ENCODE measurements at regions not wholly inside any gene's neighbourhood (a gene's known extent, or its start where the extent isn't known, plus 50 kb on each side); places are given as distances from the start of the nearest gene placed in this dataset.

DNA sequence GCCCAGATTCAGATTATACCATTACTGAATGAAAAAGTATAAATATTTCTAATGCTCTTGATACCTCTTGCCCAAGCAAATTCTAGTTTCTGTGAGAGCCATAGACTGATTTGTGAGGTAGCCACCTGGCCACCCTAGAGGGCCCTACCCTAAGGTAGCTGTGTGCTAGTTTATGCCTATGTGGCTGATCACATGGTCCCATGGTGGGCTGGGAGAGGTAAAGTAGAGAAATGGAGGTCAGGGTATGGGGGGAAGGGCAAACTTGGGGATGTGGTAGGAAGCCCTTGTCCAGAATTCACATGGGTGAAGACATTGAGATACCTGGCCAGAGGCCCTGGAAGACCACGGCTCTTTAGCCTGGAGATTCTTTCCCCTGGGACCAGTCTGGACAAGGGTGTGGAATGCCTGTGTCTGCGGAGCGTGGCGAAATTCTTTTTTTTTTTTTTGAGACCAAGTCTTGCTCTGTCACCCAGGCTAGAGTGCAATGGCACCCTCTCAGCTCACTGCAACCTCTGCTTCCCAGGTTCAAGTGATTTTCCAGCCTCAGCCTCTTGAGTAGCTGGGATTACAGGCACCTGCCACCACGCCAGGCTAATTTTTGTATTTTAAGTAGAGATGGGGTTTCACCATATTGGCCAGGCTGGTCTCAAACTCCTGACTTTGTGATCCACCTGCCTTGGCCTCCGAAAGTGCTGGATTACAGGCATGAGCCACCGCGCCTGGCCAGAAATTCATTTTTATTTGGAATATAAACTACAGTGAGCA is 639.4 kb downstream of the ACTR3B start:
- no peak overlapping the region for H3K4me3 ChIP-seq (ENCODE audit: control insufficient read depth in 1 of 7, extremely low read depth in 1 of 7, insufficient read depth in 4 of 7, low read depth in 2 of 7, low read length in 6 of 7)
- H3K36me3 ChIP-seq (ENCODE audit: control insufficient read depth in 4 of 4, insufficient read depth in 4 of 4, low read length in 3 of 4): no peaks in the 10 kb centered on the region
- WGBS (ENCODE audit: insufficient coverage): 98% methylated on average over 5 of the region's 8 CpGs
- no peaks in the 10 kb centered on the region for H3K4me1 ChIP-seq (ENCODE audit: control extremely low read depth in 1 of 4, control insufficient read depth in 4 of 4, insufficient read depth in 4 of 4, low read length in 3 of 4)
- no peak overlapping the region for H3K27ac ChIP-seq (ENCODE audit: insufficient read depth in 1 of 2, low read depth in 1 of 2, low read length in 2 of 2, poor library complexity in 1 of 2, severe bottlenecking in 2 of 2)
- no peak for DNase-seq
- POLR2A ChIA-PET: no interaction called here
- CTCF ChIA-PET: no interaction called here
- no peaks in the 10 kb centered on the region for H3K9me3 ChIP-seq (ENCODE audit: control extremely low read depth in 1 of 5, control insufficient read depth in 4 of 5, insufficient read depth in 2 of 5, low read depth in 1 of 5, low read length in 4 of 5)
- no peaks in the 10 kb centered on the region for H3K27me3 ChIP-seq (replicated peaks in 2 of 5; ENCODE audit: control insufficient read depth in 4 of 5, insufficient read depth in 5 of 5, low read length in 4 of 5)

DNA sequence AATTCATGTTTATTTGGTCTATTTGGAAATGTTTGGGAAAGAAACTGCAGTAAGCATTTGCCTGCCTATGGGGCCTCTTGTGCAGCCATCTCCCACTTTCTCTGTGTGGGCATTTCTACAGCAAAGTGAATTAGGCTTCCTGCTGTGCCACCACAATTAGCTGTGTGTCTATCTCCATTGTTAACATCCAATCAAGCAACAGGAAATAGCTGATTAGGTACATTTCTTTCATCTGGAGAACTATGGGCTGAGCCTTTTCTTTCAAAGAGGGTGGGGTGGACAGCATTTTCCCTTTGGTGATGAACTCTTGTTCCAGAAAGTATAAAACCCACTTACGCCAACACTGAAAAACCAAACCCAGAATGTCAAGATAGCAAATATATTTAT is 640.0 kb downstream of the ACTR3B start:
- WGBS (ENCODE audit: insufficient coverage): no CpG with 5 or more reads among the region's 1 CpG
- Histone ChIP-seq H3K9me3 (ENCODE audit: control extremely low read depth in 1 of 5, control insufficient read depth in 4 of 5, insufficient read depth in 2 of 5, low read depth in 1 of 5, low read length in 4 of 5) (no peaks in the 10 kb centered on the region), H3K4me1 (ENCODE audit: control extremely low read depth in 1 of 4, control insufficient read depth in 4 of 4, insufficient read depth in 4 of 4, low read length in 3 of 4) (no peaks in the 10 kb centered on the region), H3K4me3 (ENCODE audit: control insufficient read depth in 1 of 7, extremely low read depth in 1 of 7, insufficient read depth in 4 of 7, low read depth in 2 of 7, low read length in 6 of 7) (no peak overlapping the region), H3K27ac (ENCODE audit: insufficient read depth in 1 of 2, low read depth in 1 of 2, low read length in 2 of 2, poor library complexity in 1 of 2, severe bottlenecking in 2 of 2) (no peak overlapping the region), H3K36me3 (ENCODE audit: control insufficient read depth in 4 of 4, insufficient read depth in 4 of 4, low read length in 3 of 4) (no peaks in the 10 kb centered on the region), H3K27me3 (replicated peaks in 2 of 5; ENCODE audit: control insufficient read depth in 4 of 5, insufficient read depth in 5 of 5, low read length in 4 of 5) (no peaks in the 10 kb centered on the region)
- DNase-seq: no peak
- CTCF ChIA-PET: no interaction called here
- POLR2A ChIA-PET: no interaction called here

DNA sequence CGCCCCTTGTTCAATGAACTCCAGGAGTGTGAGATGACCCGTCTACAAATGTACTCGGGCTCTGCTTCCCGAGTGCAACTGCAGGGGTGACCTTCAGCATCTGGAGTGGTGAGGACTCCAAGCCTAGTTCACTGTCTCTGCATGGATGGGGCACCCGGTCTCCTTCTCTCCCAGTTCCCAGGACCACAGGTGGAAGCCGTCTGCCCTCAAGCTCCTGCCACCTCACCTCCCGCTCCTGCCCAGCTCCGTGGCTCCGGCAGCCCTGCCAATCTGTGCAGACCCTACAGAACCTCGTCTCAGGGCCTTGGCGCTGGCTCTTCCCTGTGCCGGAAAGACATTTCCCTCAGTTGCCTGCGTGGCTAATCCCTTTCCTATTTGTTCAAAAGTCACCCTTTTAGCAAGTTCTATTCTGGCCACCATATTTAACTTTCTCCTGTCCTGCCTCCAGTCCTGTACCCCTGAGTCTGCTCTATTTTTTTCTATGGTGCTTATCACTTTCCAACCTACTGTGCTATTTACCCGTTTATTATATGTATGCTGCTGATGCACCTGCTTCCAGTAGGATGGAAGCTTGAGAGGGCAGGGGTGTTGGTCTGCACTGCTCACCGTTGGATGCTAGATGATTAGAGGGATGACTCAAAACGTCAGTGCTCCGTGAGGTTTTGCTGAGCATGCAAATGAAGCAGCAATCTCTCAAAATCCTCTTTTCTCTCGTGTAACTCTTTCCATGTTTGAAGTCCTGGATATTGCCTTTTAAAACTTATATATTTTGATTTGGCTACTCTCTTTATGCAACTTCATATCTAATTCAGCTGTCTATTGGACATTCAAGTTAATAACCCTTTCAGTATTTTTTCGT is 641.4 kb downstream of the ACTR3B start:
- POLR2A ChIA-PET: no interaction called here
- no peaks in the 10 kb centered on the region for H3K9me3 ChIP-seq (ENCODE audit: control extremely low read depth in 1 of 5, control insufficient read depth in 4 of 5, insufficient read depth in 2 of 5, low read depth in 1 of 5, low read length in 4 of 5)
- H3K36me3 ChIP-seq (ENCODE audit: control insufficient read depth in 4 of 4, insufficient read depth in 4 of 4, low read length in 3 of 4): no peaks in the 10 kb centered on the region
- CTCF ChIA-PET: no interaction called here
- H3K27me3 ChIP-seq (replicated peaks in 2 of 5; ENCODE audit: control insufficient read depth in 4 of 5, insufficient read depth in 5 of 5, low read length in 4 of 5): no peaks in the 10 kb centered on the region
- H3K4me3 ChIP-seq (ENCODE audit: control insufficient read depth in 1 of 7, extremely low read depth in 1 of 7, insufficient read depth in 4 of 7, low read depth in 2 of 7, low read length in 6 of 7): no peak overlapping the region
- DNase-seq: no peak
- no peak overlapping the region for H3K27ac ChIP-seq (ENCODE audit: insufficient read depth in 1 of 2, low read depth in 1 of 2, low read length in 2 of 2, poor library complexity in 1 of 2, severe bottlenecking in 2 of 2)
- no peaks in the 10 kb centered on the region for H3K4me1 ChIP-seq (ENCODE audit: control extremely low read depth in 1 of 4, control insufficient read depth in 4 of 4, insufficient read depth in 4 of 4, low read length in 3 of 4)
- WGBS (ENCODE audit: insufficient coverage): 92% methylated on average over 17 of the region's 19 CpGs

GRCh38 chr7:153401795-153402720 is 642.5 kb downstream of the ACTR3B start:
- Histone ChIP-seq H3K36me3 (ENCODE audit: control insufficient read depth in 4 of 4, insufficient read depth in 4 of 4, low read length in 3 of 4) (no peaks in the 10 kb centered on the region), H3K27ac (ENCODE audit: insufficient read depth in 1 of 2, low read depth in 1 of 2, low read length in 2 of 2, poor library complexity in 1 of 2, severe bottlenecking in 2 of 2) (no peak overlapping the region), H3K4me1 (ENCODE audit: control extremely low read depth in 1 of 4, control insufficient read depth in 4 of 4, insufficient read depth in 4 of 4, low read length in 3 of 4) (no peaks in the 10 kb centered on the region), H3K4me3 (ENCODE audit: control insufficient read depth in 1 of 7, extremely low read depth in 1 of 7, insufficient read depth in 4 of 7, low read depth in 2 of 7, low read length in 6 of 7) (no peak overlapping the region), H3K27me3 (replicated peaks in 2 of 5; ENCODE audit: control insufficient read depth in 4 of 5, insufficient read depth in 5 of 5, low read length in 4 of 5) (no peaks in the 10 kb centered on the region), H3K9me3 (ENCODE audit: control extremely low read depth in 1 of 5, control insufficient read depth in 4 of 5, insufficient read depth in 2 of 5, low read depth in 1 of 5, low read length in 4 of 5) (no peaks in the 10 kb centered on the region)
- WGBS (ENCODE audit: insufficient coverage): 89% methylated on average over 7 of the region's 9 CpGs
- ChIA-PET POLR2A (no interaction called here), CTCF (no interaction called here)
- DNase-seq: no peak

- Histone ChIP-seq H3K27ac (ENCODE audit: insufficient read depth in 1 of 2, low read depth in 1 of 2, low read length in 2 of 2, poor library complexity in 1 of 2, severe bottlenecking in 2 of 2) (no peak overlapping the region), H3K4me1 (ENCODE audit: control extremely low read depth in 1 of 4, control insufficient read depth in 4 of 4, insufficient read depth in 4 of 4, low read length in 3 of 4) (no peaks in the 10 kb centered on the region), H3K9me3 (ENCODE audit: control extremely low read depth in 1 of 5, control insufficient read depth in 4 of 5, insufficient read depth in 2 of 5, low read depth in 1 of 5, low read length in 4 of 5) (no peaks in the 10 kb centered on the region), H3K27me3 (replicated peaks in 2 of 5; ENCODE audit: control insufficient read depth in 4 of 5, insufficient read depth in 5 of 5, low read length in 4 of 5) (no peaks in the 10 kb centered on the region), H3K36me3 (ENCODE audit: control insufficient read depth in 4 of 4, insufficient read depth in 4 of 4, low read length in 3 of 4) (no peaks in the 10 kb centered on the region), H3K4me3 (ENCODE audit: control insufficient read depth in 1 of 7, extremely low read depth in 1 of 7, insufficient read depth in 4 of 7, low read depth in 2 of 7, low read length in 6 of 7) (no peak overlapping the region)
- WGBS (ENCODE audit: insufficient coverage): 99% methylated on average over 5 of the region's 7 CpGs
- CTCF ChIA-PET: no interaction called here
- no peak for DNase-seq
- POLR2A ChIA-PET: no interaction called here
Measured at GRCh38 chr7:153402721-153403541, 643.4 kb downstream of the ACTR3B start.

DNA sequence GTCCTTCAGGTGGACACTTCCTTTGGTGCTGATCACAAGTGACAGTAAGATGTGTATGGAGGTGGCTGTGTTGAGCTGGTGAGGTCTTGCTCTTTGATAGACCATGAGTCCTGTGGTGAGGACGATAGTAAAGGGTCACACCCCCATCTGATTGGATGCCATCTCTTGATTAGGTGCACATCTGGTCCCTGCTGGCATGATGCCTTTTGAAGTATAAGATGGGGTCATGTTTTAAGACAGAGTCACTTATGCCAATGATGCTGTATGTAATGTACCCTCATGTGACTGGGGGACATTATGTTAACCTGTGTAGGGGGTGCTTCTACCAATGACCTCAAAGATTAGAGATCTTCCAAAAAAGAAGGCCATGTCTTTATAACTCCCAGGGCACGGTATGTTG is 644.6 kb downstream of the ACTR3B start:
- WGBS (ENCODE audit: insufficient coverage): 92% methylated on average over 2 of the region's 2 CpGs

More for the DNA sequence above, 644.6 kb downstream of the ACTR3B start:
- H3K4me1 ChIP-seq (ENCODE audit: control extremely low read depth in 1 of 4, control insufficient read depth in 4 of 4, insufficient read depth in 4 of 4, low read length in 3 of 4): no peaks in the 10 kb centered on the region
- ChIA-PET POLR2A (no interaction called here), CTCF (no interaction called here)
- no peaks in the 10 kb centered on the region for H3K9me3 ChIP-seq (ENCODE audit: control extremely low read depth in 1 of 5, control insufficient read depth in 4 of 5, insufficient read depth in 2 of 5, low read depth in 1 of 5, low read length in 4 of 5)
- no peak for DNase-seq
- no peak overlapping the region for H3K4me3 ChIP-seq (ENCODE audit: control insufficient read depth in 1 of 7, extremely low read depth in 1 of 7, insufficient read depth in 4 of 7, low read depth in 2 of 7, low read length in 6 of 7)
- no peaks in the 10 kb centered on the region for H3K36me3 ChIP-seq (ENCODE audit: control insufficient read depth in 4 of 4, insufficient read depth in 4 of 4, low read length in 3 of 4)
- no peaks in the 10 kb centered on the region for H3K27me3 ChIP-seq (replicated peaks in 2 of 5; ENCODE audit: control insufficient read depth in 4 of 5, insufficient read depth in 5 of 5, low read length in 4 of 5)
- no peak overlapping the region for H3K27ac ChIP-seq (ENCODE audit: insufficient read depth in 1 of 2, low read depth in 1 of 2, low read length in 2 of 2, poor library complexity in 1 of 2, severe bottlenecking in 2 of 2)

Data from common myeloid progenitor, CD34-positive (primary cell).